ENCODE measurements at regions not wholly inside any gene's neighbourhood (a gene's known extent, or its start where the extent isn't known, plus 50 kb on each side); places are given as distances from the start of the nearest gene placed in this dataset.
"Not testable (repeated sequence)": the region's sequence is repeated elsewhere in the genome, so short reads cannot be mapped to it uniquely, and the experiment has no call there.

DNA sequence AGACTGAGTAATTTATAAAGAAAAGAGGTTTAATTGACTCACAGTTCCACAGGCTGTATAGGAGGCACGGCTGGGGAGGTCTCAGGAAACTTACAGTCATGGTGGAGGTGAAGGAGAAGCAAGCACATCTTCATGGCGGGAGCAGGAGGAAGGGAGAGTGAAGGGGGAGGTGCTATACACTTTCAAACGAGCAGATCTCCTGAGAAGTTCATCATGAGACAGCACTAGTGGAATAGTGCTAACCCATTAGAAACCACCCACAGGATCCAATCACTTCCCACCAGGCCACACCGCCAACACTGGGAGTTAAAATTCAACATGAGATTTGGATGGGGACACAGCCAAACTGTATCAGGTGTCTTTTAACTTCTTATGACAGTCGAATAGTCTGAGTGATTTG is 1459.3 kb upstream of the ACO1 start:
- no peak overlapping the region for H3K4me3 ChIP-seq (ENCODE audit: low read depth, low read length)
- TF ChIP-seq, protein P1, sequence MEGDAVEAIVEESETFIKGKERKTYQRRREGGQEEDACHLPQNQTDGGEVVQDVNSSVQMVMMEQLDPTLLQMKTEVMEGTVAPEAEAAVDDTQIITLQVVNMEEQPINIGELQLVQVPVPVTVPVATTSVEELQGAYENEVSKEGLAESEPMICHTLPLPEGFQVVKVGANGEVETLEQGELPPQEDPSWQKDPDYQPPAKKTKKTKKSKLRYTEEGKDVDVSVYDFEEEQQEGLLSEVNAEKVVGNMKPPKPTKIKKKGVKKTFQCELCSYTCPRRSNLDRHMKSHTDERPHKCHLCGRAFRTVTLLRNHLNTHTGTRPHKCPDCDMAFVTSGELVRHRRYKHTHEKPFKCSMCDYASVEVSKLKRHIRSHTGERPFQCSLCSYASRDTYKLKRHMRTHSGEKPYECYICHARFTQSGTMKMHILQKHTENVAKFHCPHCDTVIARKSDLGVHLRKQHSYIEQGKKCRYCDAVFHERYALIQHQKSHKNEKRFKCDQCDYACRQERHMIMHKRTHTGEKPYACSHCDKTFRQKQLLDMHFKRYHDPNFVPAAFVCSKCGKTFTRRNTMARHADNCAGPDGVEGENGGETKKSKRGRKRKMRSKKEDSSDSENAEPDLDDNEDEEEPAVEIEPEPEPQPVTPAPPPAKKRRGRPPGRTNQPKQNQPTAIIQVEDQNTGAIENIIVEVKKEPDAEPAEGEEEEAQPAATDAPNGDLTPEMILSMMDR (IDR thresholded peaks at IDR 0.05; ENCODE audit: low read depth, low read length): no peak

DNA sequence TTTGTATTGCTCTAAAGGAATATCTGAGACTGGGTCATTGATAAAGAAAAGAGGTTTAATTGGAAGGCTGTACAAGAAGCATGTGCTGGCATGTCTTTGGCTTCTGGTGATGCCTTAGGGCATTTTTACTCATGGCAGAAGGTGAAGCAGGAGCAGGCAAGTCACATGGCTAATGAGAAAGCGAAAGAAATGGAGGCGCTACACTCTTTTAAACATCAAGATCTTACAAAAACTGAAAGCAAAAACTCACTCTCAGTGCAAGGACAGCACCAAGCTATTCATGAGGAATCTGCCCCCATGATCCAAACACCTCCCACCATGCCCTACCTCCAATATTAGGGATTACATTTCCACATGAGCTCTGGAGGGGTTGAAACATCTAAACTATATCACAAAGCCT is 1458.8 kb upstream of the ACO1 start:
- TF ChIP-seq, protein P1 (IDR thresholded peaks at IDR 0.05; ENCODE audit: low read depth, low read length): no peak
- no peak overlapping the region for H3K4me3 ChIP-seq (ENCODE audit: low read depth, low read length)

DNA sequence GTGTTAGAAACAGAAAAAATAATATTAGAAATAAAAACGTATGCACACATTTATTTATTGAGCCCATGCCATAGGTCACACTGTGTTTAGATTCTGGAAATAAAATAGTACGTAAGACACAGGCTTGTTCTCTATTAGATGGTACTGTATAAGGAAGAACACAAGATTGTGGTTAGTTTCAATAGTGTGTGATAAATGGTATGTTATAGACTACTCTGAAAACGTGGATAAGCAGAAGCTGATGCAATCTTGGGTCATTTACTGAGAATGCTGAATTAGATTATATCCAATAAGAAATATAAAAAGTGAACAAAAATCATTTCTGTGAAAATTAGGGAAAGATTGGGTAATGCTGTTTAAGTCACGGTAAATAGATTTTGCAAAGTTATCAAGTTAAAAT is 1456.4 kb upstream of the ACO1 start:
- no peak overlapping the region for H3K4me3 ChIP-seq (ENCODE audit: low read depth, low read length)
- TF ChIP-seq, protein P1 (IDR thresholded peaks at IDR 0.05; ENCODE audit: low read depth, low read length): no peak

- TF ChIP-seq, protein P1 (IDR thresholded peaks at IDR 0.05; ENCODE audit: low read depth, low read length): no peak
- H3K4me3 ChIP-seq (ENCODE audit: low read depth, low read length): no peak overlapping the region
These were observed 1452.2 kb upstream of the ACO1 start for GRCh38 chr9:30932226-30932625.

DNA sequence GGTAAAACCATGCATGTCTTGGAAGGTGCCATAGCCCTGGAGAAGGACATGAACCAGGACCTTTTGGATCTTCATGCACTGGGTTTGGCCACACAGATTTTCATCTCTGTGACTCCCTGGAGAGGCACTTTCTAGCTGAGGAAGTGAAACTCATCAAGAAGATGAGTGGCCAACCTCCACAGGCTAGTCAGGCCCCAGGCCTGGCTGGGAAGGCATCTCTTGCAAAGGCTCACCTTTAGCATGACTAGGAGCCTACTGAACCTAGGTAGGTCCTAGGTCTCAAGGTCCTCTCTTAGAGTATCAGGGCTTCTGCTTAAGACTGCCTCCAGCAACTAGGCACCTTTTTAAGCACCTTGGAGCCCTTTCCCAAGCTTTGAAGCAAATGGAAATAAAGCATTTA is 1448.7 kb upstream of the ACO1 start:
- no peak overlapping the region for H3K4me3 ChIP-seq (ENCODE audit: low read depth, low read length)

GRCh38 chr9:30937106-30937505 is 1447.3 kb upstream of the ACO1 start:
- TF ChIP-seq, protein P1 (IDR thresholded peaks at IDR 0.05; ENCODE audit: low read depth, low read length): no peak
- H3K4me3 ChIP-seq (ENCODE audit: low read depth, low read length): no peak overlapping the region

More for the DNA sequence above, 1448.7 kb upstream of the ACO1 start:
- TF ChIP-seq, protein P1 (IDR thresholded peaks at IDR 0.05; ENCODE audit: low read depth, low read length): no peak

DNA sequence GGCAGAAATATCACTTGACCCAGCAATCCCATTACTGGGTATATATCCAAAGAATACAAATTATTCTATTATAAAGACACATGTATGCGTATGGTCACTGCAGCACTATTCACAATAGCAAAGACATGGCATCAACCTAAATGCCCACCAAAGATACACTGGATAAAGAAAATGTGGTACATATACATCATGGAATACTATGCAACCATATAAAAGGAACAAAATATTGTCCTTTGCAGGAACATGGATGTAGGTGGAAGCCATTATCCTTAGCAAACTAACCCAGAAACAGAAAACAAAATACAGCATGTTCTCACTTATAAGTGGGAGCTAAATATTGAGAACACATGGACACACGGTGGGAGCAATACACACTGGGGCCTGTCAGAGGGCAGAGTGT is 1441.6 kb upstream of the ACO1 start:
- H3K4me3 ChIP-seq (ENCODE audit: low read depth, low read length): not testable (repeated sequence)

DNA sequence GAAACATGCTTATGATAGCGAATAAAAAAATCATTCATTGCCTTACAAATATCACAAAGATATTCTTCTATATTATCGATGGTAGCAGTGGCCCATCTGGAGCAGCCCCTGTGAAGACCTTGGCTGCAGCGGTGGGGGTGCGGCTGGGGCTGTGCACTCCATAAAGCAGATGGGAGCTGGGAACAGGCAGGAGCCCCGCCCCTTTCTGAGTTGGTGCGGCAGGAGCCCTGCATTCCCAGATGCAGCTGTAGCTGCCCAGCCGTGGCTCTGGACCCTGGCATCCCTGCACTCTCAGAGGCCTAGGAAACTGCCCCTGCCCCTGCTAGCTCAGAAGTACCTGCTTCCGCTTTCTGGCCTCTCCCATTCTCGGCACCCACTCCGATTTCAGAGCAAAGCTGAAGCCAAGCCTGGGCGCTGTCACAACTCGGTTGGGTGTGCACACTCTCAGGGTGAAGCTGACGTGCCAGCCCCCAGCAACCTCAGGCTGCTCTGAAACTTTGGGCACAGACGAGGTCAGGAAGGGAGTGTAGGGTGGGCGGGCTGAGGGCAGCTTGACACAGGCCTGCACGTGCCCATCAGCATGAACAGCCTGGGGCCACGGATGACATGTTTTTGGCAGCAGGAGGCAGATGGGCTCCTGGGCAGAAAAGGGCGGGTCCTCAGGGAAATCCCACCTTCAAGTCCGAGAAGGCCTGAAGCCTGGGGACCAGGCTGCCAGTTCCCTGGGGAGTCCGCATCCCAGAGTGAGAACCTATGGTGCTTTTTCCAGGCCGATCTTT is 1440.8 kb upstream of the ACO1 start:
- TF ChIP-seq, protein P1 (IDR thresholded peaks at IDR 0.05; ENCODE audit: low read depth, low read length): no peak
- H3K4me3 ChIP-seq (ENCODE audit: low read depth, low read length): no peak overlapping the region

Measured in WI38 (cell line).